Mesendoderm (in vitro differentiated cells): ENCODE measurements at regions not wholly inside any gene's neighbourhood (a gene's known extent, or its start where the extent isn't known, plus 50 kb on each side); places are given as distances from the start of the nearest gene placed in this dataset.

Experiments
- DNase-seq: peaks from one replicate; pipeline ENCODE4 v3.0.0; 2013
- H2AK5ac ChIP-seq: 2 replicates; pipeline ENCODE4 v1.6.1; 2013; ENCODE audit warnings: low read length, inconsistent platforms
- H2BK120ac ChIP-seq: 2 replicates; pipeline ENCODE4 v1.6.1; 2013; ENCODE audit warnings: low read depth, mild to moderate bottlenecking, low read length, moderate library complexity, mixed read lengths
- H2BK15ac ChIP-seq: replicated peaks from 2 replicates; pipeline ENCODE4 v1.6.1; 2013; ENCODE audit warnings: low read depth, mild to moderate bottlenecking, moderate library complexity
- H2BK5ac ChIP-seq: 2 replicates; pipeline ENCODE4 v1.6.1; 2013; ENCODE audit warnings: low read length, inconsistent platforms
- H3K18ac ChIP-seq: 2 replicates; pipeline ENCODE4 v1.6.1; 2013; ENCODE audit warnings: mild to moderate bottlenecking, low read length, mixed read lengths
- H3K23ac ChIP-seq: one replicate; pipeline ENCODE4 v1.6.1; 2013; ENCODE audit warnings: low read length
- H3K27ac ChIP-seq: 2 replicates; pipeline ENCODE4 v1.5.1; 2013; ENCODE audit warnings: low read depth, mild to moderate bottlenecking, inconsistent platforms, low read length, moderate library complexity
- H3K27me3 ChIP-seq: 2 replicates; pipeline ENCODE4 v1.6.1; 2013; ENCODE audit warnings: low read length, control low read depth, mild to moderate bottlenecking, inconsistent platforms; ENCODE audit not compliant: insufficient read depth, poor library complexity
- H3K36me3 ChIP-seq: 2 replicates; pipeline ENCODE4 v1.6.1; 2013; ENCODE audit warnings: low read length, inconsistent platforms; ENCODE audit not compliant: control insufficient read depth, insufficient read depth
- H3K4ac ChIP-seq: one replicate; pipeline ENCODE4 v1.6.1; 2013; ENCODE audit warnings: low read depth, mild to moderate bottlenecking, low read length, moderate library complexity
- H3K4me1 ChIP-seq: 2 replicates; pipeline ENCODE4 v1.6.1; 2013; ENCODE audit warnings: low read depth, low read length, inconsistent platforms; ENCODE audit not compliant: control insufficient read depth
- H3K4me2 ChIP-seq: 2 replicates; pipeline ENCODE4 v1.6.1; 2013; ENCODE audit warnings: low read length
- H3K4me3 ChIP-seq: 2 replicates; pipeline ENCODE4 v1.5.1; 2013; ENCODE audit warnings: mild to moderate bottlenecking, low read length
- H3K56ac ChIP-seq: one replicate; pipeline ENCODE4 v1.6.1; 2013; ENCODE audit warnings: low read length
- H3K79me1 ChIP-seq: 2 replicates; pipeline ENCODE4 v1.6.1; 2013; ENCODE audit warnings: low read length, inconsistent platforms
- H3K79me2 ChIP-seq: 2 replicates; pipeline ENCODE4 v1.6.1; 2013; ENCODE audit warnings: mild to moderate bottlenecking, low read length; ENCODE audit not compliant: control insufficient read depth, insufficient read depth
- H3K9ac ChIP-seq: 2 replicates; pipeline ENCODE4 v1.6.1; 2013; ENCODE audit warnings: low read length, inconsistent platforms
- H4K5ac ChIP-seq: one replicate; pipeline ENCODE4 v1.6.1; 2013; ENCODE audit warnings: low read length
- H4K8ac ChIP-seq: one replicate; pipeline ENCODE4 v1.6.1; 2013; ENCODE audit warnings: low read depth, mild to moderate bottlenecking, control low read depth, low read length, moderate library complexity
- WGBS: extraction: QIAGEN DNeasy Blood & Tissue Kit; methylation state at CpG from one replicate; pipeline ENCODE4 v1.1.7; 2013; ENCODE audit warnings: low lambda C conversion rate, missing lambda C conversion rate; ENCODE audit not compliant: insufficient coverage; ENCODE audit errors: extremely low coverage; 5-methylcytosine and 5-hydroxymethylcytosine counted together

- no peak for DNase-seq
- H3K27me3 ChIP-seq: no peaks in the 10 kb centered on the region
- H4K5ac ChIP-seq: no peak overlapping the region
- H3K4me2 ChIP-seq: no peak overlapping the region
- H2BK5ac ChIP-seq: no peak overlapping the region
- H3K23ac ChIP-seq: no peak overlapping the region
- no peak overlapping the region for H3K56ac ChIP-seq
- H4K8ac ChIP-seq: no peak overlapping the region
- no peak overlapping the region for H3K27ac ChIP-seq
- no peaks in the 10 kb centered on the region for H3K79me1 ChIP-seq
- no peak overlapping the region for H3K4me3 ChIP-seq
- no peaks in the 10 kb centered on the region for H3K36me3 ChIP-seq
- no peaks in the 10 kb centered on the region for H3K79me2 ChIP-seq
- H3K4ac ChIP-seq: no peak overlapping the region
- no peak overlapping the region for H2BK120ac ChIP-seq
- no peaks in the 10 kb centered on the region for H3K4me1 ChIP-seq
- WGBS: no CpG with 5 or more reads among the region's 2 CpGs
- no peak overlapping the region for H3K9ac ChIP-seq
- H2AK5ac ChIP-seq: no peak overlapping the region
- no peak overlapping the region for H3K18ac ChIP-seq
- no peak overlapping the region for H2BK15ac ChIP-seq
These were observed 405.8 kb upstream of the CDH2 start for GRCh38 chr18:28582724-28583123.

GRCh38 chr18:28581521-28582071 is 404.7 kb upstream of the CDH2 start:
- Histone ChIP-seq H3K4me2 (no peak overlapping the region), H4K5ac (no peak overlapping the region), H3K9ac (no peak overlapping the region), H3K27ac (no peak overlapping the region), H3K79me1 (no peaks in the 10 kb centered on the region), H4K8ac (no peak overlapping the region), H2BK120ac (no peak overlapping the region), H2AK5ac (no peak overlapping the region), H3K27me3 (no peaks in the 10 kb centered on the region), H2BK5ac (no peak overlapping the region), H3K56ac (no peak overlapping the region), H3K79me2 (no peaks in the 10 kb centered on the region), H3K4ac (no peak overlapping the region), H3K23ac (no peak overlapping the region), H3K36me3 (no peaks in the 10 kb centered on the region), H3K4me1 (no peaks in the 10 kb centered on the region), H3K18ac (peak overlapping the region; percentile 60), H3K4me3 (no peak overlapping the region), H2BK15ac (no peak overlapping the region)
- WGBS: no CpG with 5 or more reads among the region's 4 CpGs
- DNase-seq: peak; percentile 6

GRCh38 chr18:28576941-28577340 is 400.0 kb upstream of the CDH2 start:
- Histone ChIP-seq H4K8ac (no peak overlapping the region), H2BK15ac (no peak overlapping the region), H3K4me3 (no peak overlapping the region), H4K5ac (no peak overlapping the region), H3K56ac (no peak overlapping the region), H3K79me2 (no peaks in the 10 kb centered on the region), H2BK120ac (no peak overlapping the region), H3K4me2 (no peak overlapping the region), H3K18ac (no peak overlapping the region), H3K79me1 (no peaks in the 10 kb centered on the region), H2AK5ac (no peak overlapping the region), H3K27me3 (no peaks in the 10 kb centered on the region), H3K4ac (no peak overlapping the region), H2BK5ac (no peak overlapping the region), H3K9ac (no peak overlapping the region), H3K23ac (no peak overlapping the region), H3K4me1 (peaks cover 2% of the 10 kb centered on the region), H3K36me3 (no peaks in the 10 kb centered on the region), H3K27ac (no peak overlapping the region)
- no peak for DNase-seq
- no CpG with 5 or more reads among the region's 3 CpGs for WGBS

GRCh38 chr18:28575123-28575522 is 398.2 kb upstream of the CDH2 start:
- no peak for DNase-seq
- Histone ChIP-seq H3K4me2 (no peak overlapping the region), H2BK5ac (no peak overlapping the region), H3K4me1 (peaks cover 2% of the 10 kb centered on the region), H3K18ac (no peak overlapping the region), H3K79me2 (no peaks in the 10 kb centered on the region), H3K4ac (no peak overlapping the region), H3K79me1 (no peaks in the 10 kb centered on the region), H2BK15ac (no peak overlapping the region), H2AK5ac (no peak overlapping the region), H4K5ac (no peak overlapping the region), H3K27ac (no peak overlapping the region), H3K36me3 (no peaks in the 10 kb centered on the region), H3K23ac (no peak overlapping the region), H3K27me3 (no peaks in the 10 kb centered on the region), H3K56ac (no peak overlapping the region), H2BK120ac (no peak overlapping the region), H3K4me3 (no peak overlapping the region), H3K9ac (no peak overlapping the region), H4K8ac (no peak overlapping the region)
- WGBS: no CpG with 5 or more reads among the region's 3 CpGs

- no CpG with 5 or more reads among the region's 1 CpG for WGBS
- Histone ChIP-seq H3K4me3 (no peak overlapping the region), H4K8ac (no peak overlapping the region), H3K4me2 (no peak overlapping the region), H2BK120ac (no peak overlapping the region), H3K36me3 (no peaks in the 10 kb centered on the region), H3K4me1 (peaks cover 2% of the 10 kb centered on the region), H4K5ac (no peak overlapping the region), H3K9ac (no peak overlapping the region), H3K4ac (no peak overlapping the region), H3K27me3 (no peaks in the 10 kb centered on the region), H2BK5ac (no peak overlapping the region), H3K18ac (no peak overlapping the region), H3K23ac (no peak overlapping the region), H2AK5ac (no peak overlapping the region), H2BK15ac (no peak overlapping the region), H3K79me2 (no peaks in the 10 kb centered on the region), H3K56ac (no peak overlapping the region), H3K27ac (no peak overlapping the region), H3K79me1 (no peaks in the 10 kb centered on the region)
- peak; percentile 42 for DNase-seq
These were observed 397.2 kb upstream of the CDH2 start for GRCh38 chr18:28574175-28574574.

- no peak overlapping the region for H3K27ac ChIP-seq
- no peak overlapping the region for H2BK120ac ChIP-seq
- no peak overlapping the region for H3K18ac ChIP-seq
- H3K4me1 ChIP-seq: peaks cover 2% of the 10 kb centered on the region
- no peak overlapping the region for H2AK5ac ChIP-seq
- no peak overlapping the region for H2BK5ac ChIP-seq
- no peak overlapping the region for H3K4me2 ChIP-seq
- DNase-seq: no peak
- no peak overlapping the region for H4K8ac ChIP-seq
- no peaks in the 10 kb centered on the region for H3K36me3 ChIP-seq
- H3K79me2 ChIP-seq: no peaks in the 10 kb centered on the region
- H3K4ac ChIP-seq: no peak overlapping the region
- no CpG with 5 or more reads among the region's 2 CpGs for WGBS
- no peaks in the 10 kb centered on the region for H3K27me3 ChIP-seq
- no peaks in the 10 kb centered on the region for H3K79me1 ChIP-seq
- no peak overlapping the region for H3K56ac ChIP-seq
- H3K23ac ChIP-seq: no peak overlapping the region
- no peak overlapping the region for H2BK15ac ChIP-seq
- H3K4me3 ChIP-seq: no peak overlapping the region
- no peak overlapping the region for H4K5ac ChIP-seq
- H3K9ac ChIP-seq: no peak overlapping the region
These were observed 395.0 kb upstream of the CDH2 start for GRCh38 chr18:28571929-28572328.
